HCT116 (cell line): ENCODE measurements at regions not wholly inside any gene's neighbourhood (a gene's known extent, or its start where the extent isn't known, plus 50 kb on each side); places are given as distances from the start of the nearest gene placed in this dataset.

Experiments
- CTCF ChIP-seq, 3 experiments: fragments of 200-600 bp in 1 of 3; sonication (generic) in 1 of 3; IDR thresholded peaks in 2 of 3; conservative IDR thresholded peaks in 1 of 3; 2 replicates each; pipeline ENCODE4 v1.5.1; 2012 to 2017; ENCODE audit warnings: low read depth in 2 of 3, low read length in 2 of 3, antibody characterized with exemption in 1 of 3, borderline replicate concordance in 1 of 3, control low read depth in 1 of 3, mild to moderate bottlenecking in 1 of 3, mixed read lengths in 1 of 3, mixed run types in 1 of 3, moderate library complexity in 1 of 3; ENCODE audit not compliant: insufficient read depth in 1 of 3
- EGR1 ChIP-seq: IDR thresholded peaks from 2 replicates; pipeline ENCODE4 v1.6.1; 2012; ENCODE audit warnings: low read depth
- EZH2phosphoT487 ChIP-seq: fragments of 200-600 bp; IDR thresholded peaks from 2 replicates; pipeline ENCODE4 v1.6.1; 2018; ENCODE audit warnings: antibody characterized with exemption, borderline replicate concordance
- JUND ChIP-seq: IDR thresholded peaks from 2 replicates; pipeline ENCODE4 v1.6.1; 2012
- POLR2A ChIP-seq: IDR thresholded peaks from 2 replicates; pipeline ENCODE4 v1.7.0; 2011; ENCODE audit warnings: borderline replicate concordance; ENCODE audit not compliant: insufficient read depth, insufficient read length; ENCODE audit errors: extremely low read depth
- POLR2AphosphoS5 ChIP-seq: IDR thresholded peaks from 2 replicates; pipeline ENCODE4 v1.6.1; 2011; ENCODE audit warnings: mild to moderate bottlenecking, low read depth, low read length, moderate library complexity
- RAD21 ChIP-seq: IDR thresholded peaks from 2 replicates; pipeline ENCODE4 v1.6.1; 2012; ENCODE audit warnings: low read depth, mild to moderate bottlenecking
- TCF7L2 ChIP-seq: IDR thresholded peaks from 2 replicates; pipeline ENCODE4 v1.7.0; 2011; ENCODE audit warnings: borderline replicate concordance, inconsistent platforms; ENCODE audit not compliant: insufficient read depth, insufficient read length; ENCODE audit errors: extremely low read depth

- no peak for TF ChIP-seq CTCF (IDR thresholded peaks at IDR 0.05 in 2 of 3, conservative IDR thresholded peaks at IDR 0.05 in 1 of 3; ENCODE audit: borderline replicate concordance in 1 of 3, insufficient read depth in 1 of 3, low read depth in 2 of 3, low read length in 2 of 3)
- no peak for TF ChIP-seq POLR2AphosphoS5
- no peak for TF ChIP-seq JUND
- TF ChIP-seq POLR2A = no peak
- TF ChIP-seq EGR1 = no peak
- TF ChIP-seq EZH2phosphoT487 = no peak
- TF ChIP-seq RAD21 = no peak
- no peak for TF ChIP-seq TCF7L2
Measured at GRCh38 chr13:95361686-95362085, 60.4 kb upstream of the ABCC4 start.
